Posterior cingulate gyrus (tissue), 11 donors: ENCODE measurements at regions not wholly inside any gene's neighbourhood (a gene's known extent, or its start where the extent isn't known, plus 50 kb on each side); places are given as distances from the start of the nearest gene placed in this dataset.

Source experiments
- DNase-seq, 10 donors: peaks; one replicate each; pipeline versions ENCODE4 v3.0.0 to v3.0.0-alpha.2; 2020 to 2021; ENCODE audit warnings: mixed read lengths in 3 of 10
- intact Hi-C: fragments of 100-400 bp; cut with DNase I; formaldehyde crosslinking; loops from one replicate; pipeline ENCODE4 v1.15.1; 2023

GRCh38 chr15:72873379-72874233 lies 90.0 kb upstream of the ADPGK start:
- peak in 3 of 10 donors; percentile 34 to 81 (median 80) for DNase-seq
- intact Hi-C loops = no loop called here

GRCh38 chr15:72872066-72872845 lies 88.7 kb upstream of the ADPGK start:
- intact Hi-C loops = no loop called here
- DNase-seq = no peak

GRCh38 chr15:72866866-72867616 lies 83.5 kb upstream of the ADPGK start:
- intact Hi-C loops = no loop called here

GRCh38 chr15:72866182-72866581 lies 82.6 kb upstream of the ADPGK start:
- intact Hi-C loops = no loop called here
- DNase-seq = no peak

More at GRCh38 chr15:72866866-72867616, 83.5 kb upstream of the ADPGK start:
- no peak for DNase-seq

GRCh38 chr15:72865486-72865885 lies 81.9 kb upstream of the ADPGK start:
- no peak for DNase-seq

GRCh38 chr15:72864681-72865080 lies 81.1 kb upstream of the ADPGK start:
- DNase-seq = no peak
- intact Hi-C loops = no loop called here

More at GRCh38 chr15:72865486-72865885, 81.9 kb upstream of the ADPGK start:
- intact Hi-C loops = no loop called here

- intact Hi-C loops = no loop called here
- no peak for DNase-seq
Measured at GRCh38 chr15:72861354-72861910, 77.9 kb upstream of the ADPGK start.

- no peak for DNase-seq
- intact Hi-C loops = no loop called here
Measured at GRCh38 chr15:72859757-72860145, 76.2 kb upstream of the ADPGK start.

GRCh38 chr15:72859017-72859756 lies 75.6 kb upstream of the ADPGK start:
- intact Hi-C loops = no loop called here
- DNase-seq = peak in 9 of 10 donors; percentile 21 to 92 (median 44)

- no peak for DNase-seq
- intact Hi-C loops = no loop called here
Measured at GRCh38 chr15:72858205-72858604, 74.6 kb upstream of the ADPGK start.

GRCh38 chr15:72857331-72858063 lies 73.9 kb upstream of the ADPGK start:
- intact Hi-C loops = no loop called here
- DNase-seq = no peak

- no peak for DNase-seq
- intact Hi-C loops = no loop called here
Measured at GRCh38 chr15:72856549-72857040, 73.0 kb upstream of the ADPGK start.

GRCh38 chr15:72855791-72856190 lies 72.2 kb upstream of the ADPGK start:
- intact Hi-C loops = no loop called here
- no peak for DNase-seq

- intact Hi-C loops = no loop called here
- no peak for DNase-seq
Measured at GRCh38 chr15:72852273-72852672, 68.7 kb upstream of the ADPGK start.

- no peak for DNase-seq
- intact Hi-C loops = no loop called here
Measured at GRCh38 chr15:72851586-72851985, 68.0 kb upstream of the ADPGK start.

GRCh38 chr15:72850833-72851232 lies 67.3 kb upstream of the ADPGK start:
- DNase-seq = no peak
- intact Hi-C loops = no loop called here

- intact Hi-C loops = no loop called here
- DNase-seq = no peak
Measured at GRCh38 chr15:72847806-72848205, 64.2 kb upstream of the ADPGK start.

GRCh38 chr15:72847033-72847432 lies 63.5 kb upstream of the ADPGK start:
- DNase-seq = no peak
- intact Hi-C loops = no loop called here

GRCh38 chr15:72845981-72846383 lies 62.4 kb upstream of the ADPGK start:
- intact Hi-C loops = no loop called here
- DNase-seq = no peak
